T1000 (cell line): ENCODE measurements at regions not wholly inside any gene's neighbourhood (a gene's known extent, or its start where the extent isn't known, plus 50 kb on each side); places are given as distances from the start of the nearest gene placed in this dataset.

Source experiments
- DNase-seq: peaks from one replicate; lab custom pipeline; 2025; ENCODE audit warnings: mixed read lengths; lab: John Stamatoyannopoulos, UW

DNA sequence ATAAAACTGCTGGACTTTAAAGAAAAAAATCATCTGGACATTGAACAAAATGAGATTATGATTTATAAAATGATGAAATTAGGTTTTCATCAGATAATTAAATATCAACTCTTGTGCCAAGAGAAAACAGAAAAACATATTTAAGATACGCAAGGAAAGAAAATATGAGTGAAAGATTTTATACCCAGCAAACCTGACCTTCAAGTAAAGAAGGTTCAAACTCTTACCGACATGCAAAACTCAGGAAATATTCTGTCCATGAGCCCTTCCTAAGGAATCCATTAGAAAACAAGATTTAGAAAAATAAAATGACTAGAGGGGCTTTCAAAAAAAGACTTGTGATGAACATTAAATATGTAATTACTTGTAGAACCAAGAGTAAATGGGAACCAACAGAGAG, 257.2 kb upstream of the ARID1B start:
- no peak for DNase-seq

- DNase-seq = no peak
These were observed 260.1 kb upstream of the ARID1B start for GRCh38 chr6:156517088-156517487.

GRCh38 chr6:156515242-156515641, 261.9 kb upstream of the ARID1B start:
- DNase-seq = no peak

DNA sequence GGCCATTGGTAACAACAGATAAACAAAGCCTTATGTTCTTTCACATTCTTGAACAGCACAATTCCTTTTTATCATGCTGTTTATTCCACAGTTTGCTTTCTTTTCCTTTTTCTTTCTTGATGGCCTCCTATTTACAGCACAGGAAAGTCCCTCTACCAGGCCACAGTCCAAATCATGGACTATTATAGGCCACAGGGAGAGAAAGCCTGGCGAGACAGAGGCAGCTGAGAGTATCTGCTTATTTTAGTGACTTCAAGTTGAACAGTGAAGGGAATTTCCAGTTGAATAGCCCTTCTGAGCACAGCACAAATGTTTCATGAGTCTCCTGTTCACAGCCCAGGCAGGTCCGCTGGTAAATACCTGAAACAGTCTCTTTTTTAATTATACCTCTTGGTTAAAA, 263.7 kb upstream of the ARID1B start:
- DNase-seq = no peak

DNA sequence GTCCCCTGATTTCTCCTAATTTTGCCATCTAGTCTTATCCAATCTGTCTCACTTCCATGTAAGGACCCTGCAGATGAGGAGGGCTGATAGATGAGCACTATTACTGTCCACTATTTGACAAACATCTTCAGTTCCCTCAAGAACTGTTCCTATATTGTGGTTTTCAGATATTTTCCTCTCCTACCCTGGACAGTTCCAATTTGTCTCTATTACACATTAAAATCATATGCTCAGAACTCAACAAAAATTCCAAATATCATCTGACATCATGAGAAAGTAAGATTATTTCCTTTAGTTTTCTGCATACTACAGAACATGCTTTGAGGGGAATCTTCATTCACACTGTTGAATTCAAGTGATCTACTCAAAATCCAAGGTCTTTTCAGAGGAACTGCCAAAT, 265.6 kb upstream of the ARID1B start:
- DNase-seq = no peak

DNA sequence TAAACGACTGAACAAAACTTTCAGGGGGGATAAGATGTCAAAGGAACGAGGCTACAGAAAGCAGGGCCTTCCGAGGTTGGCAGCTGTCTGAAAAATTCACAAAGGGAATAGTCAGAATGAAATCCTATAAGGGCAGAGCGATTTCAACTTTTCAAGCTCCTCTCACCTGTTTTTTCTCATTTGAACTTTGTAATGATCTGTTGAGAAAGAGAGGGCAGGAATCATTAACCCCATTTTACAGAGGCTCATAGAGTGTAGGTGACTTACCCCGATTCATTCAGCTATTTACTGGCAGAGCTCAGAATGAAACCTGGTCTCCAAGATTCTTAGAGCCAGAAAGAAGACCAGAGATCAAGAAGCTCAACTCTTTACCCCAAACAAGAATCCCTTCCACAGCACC, 266.1 kb upstream of the ARID1B start:
- DNase-seq = no peak

GRCh38 chr6:156510242-156510641, 266.9 kb upstream of the ARID1B start:
- no peak for DNase-seq

GRCh38 chr6:156509496-156509895, 267.7 kb upstream of the ARID1B start:
- no peak for DNase-seq

- no peak for DNase-seq
These were observed 268.3 kb upstream of the ARID1B start for GRCh38 chr6:156508923-156509322.

DNA sequence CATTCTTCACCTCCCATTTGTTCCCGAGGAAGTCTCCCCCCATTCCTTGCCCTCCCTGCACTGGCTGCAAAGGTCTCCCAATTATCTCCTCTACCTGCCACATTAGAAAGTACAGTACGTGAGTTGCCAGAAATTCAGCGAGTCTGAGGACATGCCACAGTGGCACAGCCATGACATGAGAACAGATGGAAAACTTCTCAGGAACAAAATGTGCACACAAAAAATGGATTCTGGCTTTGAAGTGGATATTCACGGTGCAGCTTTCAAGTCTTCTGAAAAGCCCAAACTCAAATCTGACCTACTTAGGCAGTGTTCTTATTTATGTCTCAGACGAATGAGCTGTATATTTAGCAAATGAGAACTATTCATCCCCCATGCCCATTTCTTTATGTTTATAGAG, 269.1 kb upstream of the ARID1B start:
- no peak for DNase-seq

DNA sequence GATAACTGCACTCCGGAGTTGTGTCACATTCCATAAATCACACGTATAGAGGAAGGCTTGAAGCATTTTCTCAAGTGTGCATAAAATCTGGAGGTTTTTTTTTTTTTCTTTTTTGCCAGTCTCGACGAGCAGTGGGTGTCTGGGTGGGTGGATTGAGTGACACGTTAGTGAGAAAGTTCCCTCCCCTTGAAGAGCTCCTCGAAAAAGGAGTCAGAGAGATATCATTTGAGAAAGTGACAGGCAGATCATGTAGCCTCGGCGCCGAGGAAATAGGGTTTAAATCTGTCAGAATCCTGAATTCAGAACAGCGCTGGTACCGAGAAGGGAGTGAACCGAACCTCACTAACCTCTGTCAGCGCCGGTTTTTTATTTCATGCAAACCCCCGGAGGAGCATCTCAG, 269.5 kb upstream of the ARID1B start:
- no peak for DNase-seq

DNA sequence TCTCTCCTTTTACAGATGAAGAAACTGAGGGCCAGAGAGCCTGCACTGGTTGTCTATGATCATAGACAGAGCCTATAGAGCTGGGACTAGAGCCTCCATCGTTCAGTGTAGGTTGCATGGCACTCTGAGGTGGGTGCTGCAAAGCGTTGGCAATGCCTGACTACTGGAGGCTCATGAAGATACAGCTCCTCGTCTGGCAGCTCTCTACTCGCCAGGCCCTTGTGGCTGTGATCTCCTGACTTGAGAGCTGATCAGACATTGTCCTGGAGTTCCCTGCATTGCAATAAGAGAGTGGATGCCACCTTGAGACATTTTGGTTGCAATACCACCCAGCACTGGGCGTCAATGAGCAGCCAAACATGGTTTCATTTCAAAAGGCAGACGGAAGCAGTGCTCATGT, 270.1 kb upstream of the ARID1B start:
- DNase-seq = no peak

DNA sequence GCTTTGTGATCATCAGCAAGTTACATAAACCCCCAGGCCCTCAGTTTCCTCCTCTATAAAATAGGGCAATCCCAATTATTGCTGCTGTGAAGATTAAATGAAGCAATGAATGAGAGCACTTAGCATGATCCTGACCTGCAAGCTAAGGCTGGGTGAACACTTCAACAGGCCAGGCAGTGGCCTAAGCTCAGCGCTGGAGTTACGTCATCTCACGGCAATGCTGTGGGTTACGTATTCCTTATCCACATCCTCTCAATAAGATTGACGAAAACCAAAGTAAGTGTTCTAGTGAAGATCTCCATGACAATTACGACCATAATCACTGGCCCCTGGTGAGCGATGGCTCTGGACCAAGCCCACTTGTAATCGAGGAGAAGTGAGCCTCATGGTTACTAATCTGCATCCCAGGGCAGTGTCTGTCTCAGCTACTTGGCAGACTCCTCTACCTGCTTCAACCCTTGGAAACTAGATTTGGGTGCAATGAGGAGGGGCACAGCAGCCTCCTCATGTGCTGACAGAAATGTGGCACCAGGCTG, 274.1 kb upstream of the ARID1B start:
- DNase-seq = no peak

DNA sequence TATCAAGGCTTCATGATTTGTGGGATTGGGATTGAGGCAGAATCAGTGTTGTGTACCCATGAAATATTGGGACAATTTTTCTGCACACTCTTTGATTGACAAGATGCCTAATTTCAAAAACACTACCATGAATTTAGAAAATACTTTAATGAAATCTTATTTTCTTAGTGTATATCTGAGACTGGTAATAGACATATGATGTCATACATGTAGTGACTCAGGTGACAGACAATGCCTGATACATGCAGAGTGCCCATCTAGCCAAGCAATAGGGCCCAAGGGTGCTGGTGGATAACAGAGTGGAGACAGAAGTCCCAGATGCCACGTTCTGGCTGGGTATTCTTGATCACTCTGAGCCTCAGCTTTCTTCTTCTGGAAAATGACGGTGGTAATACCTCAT, 279.6 kb upstream of the ARID1B start:
- DNase-seq = no peak

DNA sequence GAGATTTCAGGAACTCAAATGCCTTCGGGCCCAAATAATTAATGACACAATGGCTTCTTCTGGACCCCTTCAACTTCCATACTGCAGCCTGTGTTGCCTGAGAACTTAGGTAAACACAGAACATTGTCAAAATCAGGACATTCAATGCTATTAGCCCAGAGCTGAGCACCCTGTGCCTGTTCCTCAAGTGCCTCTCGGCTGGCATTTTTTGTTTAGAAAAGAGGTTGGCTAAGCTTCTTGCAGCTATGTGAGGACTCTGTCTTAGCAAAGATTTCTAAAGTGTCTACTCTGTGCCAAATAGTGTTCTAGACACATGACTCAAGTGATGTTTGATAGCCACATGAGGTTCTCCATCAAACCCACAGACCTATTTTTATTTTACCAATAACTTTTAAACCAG, 289.3 kb upstream of the ARID1B start:
- no peak for DNase-seq

DNA sequence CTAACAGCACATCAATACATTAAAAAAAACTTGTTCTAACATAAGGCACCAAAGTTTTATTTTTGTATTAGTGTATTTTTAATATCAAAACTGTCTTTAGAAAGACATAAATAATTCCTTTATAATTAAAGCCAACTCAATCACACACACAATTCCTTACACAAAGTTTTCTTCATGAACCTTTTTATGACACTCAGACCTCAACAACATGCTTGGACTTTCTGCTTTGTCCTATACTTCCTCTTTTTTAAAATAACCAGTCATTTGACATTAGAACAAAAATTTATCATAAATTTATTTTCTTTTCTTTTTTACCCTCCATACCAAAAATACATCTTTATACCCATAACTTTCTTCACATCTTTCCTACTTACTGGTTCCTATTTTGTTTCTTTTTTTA, 292.0 kb upstream of the ARID1B start:
- no peak for DNase-seq

GRCh38 chr6:156474507-156475120, 302.6 kb upstream of the ARID1B start:
- DNase-seq = no peak

DNA sequence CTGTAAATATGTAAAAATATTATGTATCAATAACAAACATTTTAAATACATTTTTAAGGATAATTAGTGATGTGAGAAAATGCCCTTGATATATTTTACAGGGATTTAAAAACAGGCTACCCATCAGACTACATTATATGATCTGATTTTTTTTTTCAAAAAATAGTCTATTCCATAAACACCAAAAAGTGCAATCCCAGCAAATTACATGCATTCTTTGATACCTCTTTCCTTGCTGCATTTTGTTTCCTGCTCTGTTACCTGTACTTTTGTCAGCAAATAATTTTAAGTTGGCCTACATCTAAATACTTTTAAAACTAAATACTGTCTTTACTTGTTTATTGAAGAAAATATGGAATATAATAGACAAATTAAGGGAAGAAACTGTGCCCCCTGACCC, 306.2 kb upstream of the ARID1B start:
- DNase-seq = no peak

DNA sequence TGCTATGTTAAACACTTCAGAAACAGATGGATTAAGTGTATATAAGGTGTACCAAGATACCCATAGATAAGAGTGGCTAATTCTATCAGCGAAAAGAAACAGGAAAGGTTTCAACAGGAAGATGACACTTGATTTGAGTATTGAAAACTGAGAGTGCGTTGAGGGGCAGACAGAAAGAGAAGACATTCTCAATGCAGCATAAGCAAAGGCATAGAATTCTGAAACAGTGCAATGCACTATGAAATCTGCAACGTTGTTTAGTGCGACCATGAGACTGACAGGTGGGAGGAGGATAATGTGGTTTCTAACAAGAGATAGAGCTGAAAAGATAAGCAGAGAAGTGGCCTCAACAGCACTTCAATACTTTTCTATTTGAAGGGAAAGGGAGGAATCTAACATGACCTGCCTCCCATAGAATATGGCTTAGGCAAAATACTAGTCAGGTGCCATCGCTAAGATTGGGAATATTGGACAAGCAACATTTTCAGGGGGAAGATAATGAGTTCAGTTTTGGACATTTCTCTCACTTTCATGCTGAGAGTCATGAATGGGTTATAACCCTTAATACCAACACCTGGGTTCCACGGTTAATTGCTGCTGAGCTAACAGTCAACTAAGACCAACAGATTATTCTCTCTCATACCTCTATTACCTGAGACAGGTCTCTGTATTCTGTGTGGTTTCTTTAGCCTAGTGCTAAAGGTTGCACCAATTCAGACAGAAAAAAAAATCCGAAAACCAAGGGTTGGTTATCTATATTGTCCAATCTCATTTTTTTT, 312.9 kb upstream of the ARID1B start:
- no peak for DNase-seq

DNA sequence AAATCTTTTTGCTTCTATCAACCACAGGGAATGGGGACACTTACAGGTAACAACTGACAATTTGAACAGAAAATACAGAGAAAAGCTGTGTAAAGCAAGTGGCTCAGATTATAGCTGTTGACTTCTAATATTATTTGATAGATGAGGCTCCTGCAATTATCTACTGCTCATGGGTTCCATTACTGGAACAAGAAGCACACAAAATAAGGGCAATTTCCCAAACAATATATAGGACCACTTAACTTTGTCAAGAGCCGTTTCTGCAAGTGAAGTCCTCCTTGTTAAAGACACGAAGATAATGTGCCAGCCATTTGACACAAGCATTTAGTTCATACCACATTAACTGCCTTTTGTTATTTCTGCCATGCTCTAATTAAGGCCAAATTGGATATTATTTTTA, 315.5 kb upstream of the ARID1B start:
- no peak for DNase-seq

GRCh38 chr6:156457601-156458000, 319.6 kb upstream of the ARID1B start:
- no peak for DNase-seq

GRCh38 chr6:156455847-156456246, 321.3 kb upstream of the ARID1B start:
- DNase-seq = no peak

GRCh38 chr6:156454867-156455266, 322.3 kb upstream of the ARID1B start:
- DNase-seq = no peak

- DNase-seq = no peak
These were observed 325.5 kb upstream of the ARID1B start for GRCh38 chr6:156451726-156452125.
